ENCODE measurements at regions not wholly inside any gene's neighbourhood (a gene's known extent, or its start where the extent isn't known, plus 50 kb on each side); places are given as distances from the start of the nearest gene placed in this dataset.

- DNase-seq = no peak
Measured at GRCh38 chr10:8235253-8236027, 181.0 kb downstream of the GATA3 start.

- no peak for DNase-seq
Measured at GRCh38 chr10:8238986-8239385, 184.5 kb downstream of the GATA3 start.

GRCh38 chr10:8240861-8241260, 186.4 kb downstream of the GATA3 start:
- no peak for DNase-seq

GRCh38 chr10:8242295-8242872, 187.9 kb downstream of the GATA3 start:
- no peak for DNase-seq

- no peak for DNase-seq
Measured at GRCh38 chr10:8245131-8245813, 190.8 kb downstream of the GATA3 start.

- DNase-seq = no peak
Measured at GRCh38 chr10:8245814-8246142, 191.3 kb downstream of the GATA3 start.

GRCh38 chr10:8246548-8246947, 192.1 kb downstream of the GATA3 start:
- DNase-seq = no peak

- no peak for DNase-seq
Measured at GRCh38 chr10:8247191-8247590, 192.7 kb downstream of the GATA3 start.

- no peak for DNase-seq
Measured at GRCh38 chr10:8248868-8249267, 194.4 kb downstream of the GATA3 start.

GRCh38 chr10:8254350-8254749, 199.9 kb downstream of the GATA3 start:
- DNase-seq = no peak

- no peak for DNase-seq
Measured at GRCh38 chr10:8255301-8255700, 200.8 kb downstream of the GATA3 start.

- no peak for DNase-seq
Measured at GRCh38 chr10:8260645-8261044, 206.2 kb downstream of the GATA3 start.

- DNase-seq = no peak
Measured at GRCh38 chr10:8262317-8262716, 207.8 kb downstream of the GATA3 start.

- no peak for DNase-seq
Measured at GRCh38 chr10:8269976-8270375, 215.5 kb downstream of the GATA3 start.

- no peak for DNase-seq
Measured at GRCh38 chr10:8272794-8273425, 218.4 kb downstream of the GATA3 start.

- DNase-seq = no peak
Measured at GRCh38 chr10:8273749-8274148, 219.3 kb downstream of the GATA3 start.

GRCh38 chr10:8275911-8276310, 221.4 kb downstream of the GATA3 start:
- DNase-seq = no peak

GRCh38 chr10:8278099-8278498, 223.6 kb downstream of the GATA3 start:
- no peak for DNase-seq

- no peak for DNase-seq
Measured at GRCh38 chr10:8279598-8279997, 225.1 kb downstream of the GATA3 start.

- no peak for DNase-seq
Measured at GRCh38 chr10:8280946-8281345, 226.5 kb downstream of the GATA3 start.

GRCh38 chr10:8282340-8282739, 227.9 kb downstream of the GATA3 start:
- no peak for DNase-seq

GRCh38 chr10:8283166-8283905, 228.8 kb downstream of the GATA3 start:
- no peak for DNase-seq

- DNase-seq = no peak
Measured at GRCh38 chr10:8283986-8284385, 229.5 kb downstream of the GATA3 start.

All from CD4-positive, alpha-beta T cell treated with Interleukin-15 for 1 hour (primary cell).